GM12878 (cell line): ENCODE measurements at regions not wholly inside any gene's neighbourhood (a gene's known extent, or its start where the extent isn't known, plus 50 kb on each side); places are given as distances from the start of the nearest gene placed in this dataset.

Experiments used
- BACH1 ChIP-seq: fragments of 450-650 bp; IDR thresholded peaks from 2 replicates; pipeline ENCODE4 v1.6.1; 2017; ENCODE audit warnings: mild to moderate bottlenecking, borderline replicate concordance
- BRCA1 ChIP-seq: IDR thresholded peaks from 2 replicates; pipeline ENCODE4 v1.6.1; 2011; ENCODE audit warnings: low read depth, low read length, improper control_type of control experiment
- EZH2 ChIP-seq: IDR thresholded peaks from 2 replicates; pipeline ENCODE4 v1.6.1; 2012; ENCODE audit warnings: low read depth, mild to moderate bottlenecking, control low read depth, inconsistent platforms, low read length, borderline replicate concordance; ENCODE audit not compliant: control insufficient read depth
- POLR2AphosphoS5 ChIP-seq: IDR thresholded peaks from 2 replicates; pipeline ENCODE4 v1.6.1; 2011; ENCODE audit warnings: mild to moderate bottlenecking, low read length, inconsistent platforms
- SRF ChIP-seq, 2 experiments: IDR thresholded peaks; 2 replicates each; pipeline ENCODE4 v1.6.1; 2011; ENCODE audit warnings: low read depth in 2 of 2, low read length in 2 of 2, mild to moderate bottlenecking in 1 of 2, moderate library complexity in 1 of 2
- TCF7 ChIP-seq: IDR thresholded peaks from 2 replicates; pipeline ENCODE4 v1.6.1; 2014; ENCODE audit warnings: antibody characterized with exemption, borderline replicate concordance

GRCh38 chr20:12023194-12023795 is 105.6 kb downstream of the BTBD3 start:
- no peak for TF ChIP-seq POLR2AphosphoS5
- no peak for TF ChIP-seq SRF (IDR thresholded peaks at IDR 0.05; ENCODE audit: low read depth in 2 of 2, low read length in 2 of 2)
- TF ChIP-seq BACH1, result no peak
- no peak for TF ChIP-seq BRCA1
- no peak for TF ChIP-seq TCF7
- TF ChIP-seq EZH2, result no peak
